Muscle of leg (tissue), 3 donors: ENCODE measurements at regions not wholly inside any gene's neighbourhood (a gene's known extent, or its start where the extent isn't known, plus 50 kb on each side); places are given as distances from the start of the nearest gene placed in this dataset.

Experiments used
- DNase-seq: peaks from one replicate; pipeline ENCODE4 v3.0.0; 2013
- H3K27ac ChIP-seq: one replicate; pipeline ENCODE4 v1.5.1; 2013; ENCODE audit warnings: mild to moderate bottlenecking, low read length, control low read depth
- H3K27me3 ChIP-seq: one replicate; pipeline ENCODE4 v1.6.1; 2013; ENCODE audit warnings: low read length; ENCODE audit not compliant: control insufficient read depth, insufficient read depth
- H3K36me3 ChIP-seq: one replicate; pipeline ENCODE4 v1.6.1; 2013; ENCODE audit warnings: low read length; ENCODE audit not compliant: control insufficient read depth, insufficient read depth
- H3K4me1 ChIP-seq: one replicate; pipeline ENCODE4 v1.6.1; 2013; ENCODE audit warnings: low read length; ENCODE audit not compliant: control insufficient read depth, insufficient read depth
- H3K4me3 ChIP-seq: one replicate; pipeline ENCODE4 v1.5.1; 2013; ENCODE audit warnings: low read length, control low read depth
- H3K9me3 ChIP-seq: replicated peaks from 2 replicates; pipeline ENCODE4 v1.6.1; 2013; ENCODE audit warnings: low read depth, low read length; ENCODE audit not compliant: control insufficient read depth
- WGBS: methylation state at CpG from one replicate; pipeline ENCODE4 v1.1.5; 2013; ENCODE audit warnings: missing lambda C conversion rate; ENCODE audit not compliant: insufficient coverage; 5-methylcytosine and 5-hydroxymethylcytosine counted together

GRCh38 chr7:52077571-52077970 lies 761.0 kb upstream of the COBL start:
- DNase-seq: no peak
- no peak overlapping the region for H3K27ac ChIP-seq
- no peaks in the 10 kb centered on the region for H3K4me1 ChIP-seq
- H3K27me3 ChIP-seq: no peaks in the 10 kb centered on the region
- no peaks in the 10 kb centered on the region for H3K9me3 ChIP-seq
- no peak overlapping the region for H3K4me3 ChIP-seq
- 94% methylated on average over 2 of the region's 2 CpGs for WGBS
- H3K36me3 ChIP-seq: no peaks in the 10 kb centered on the region

DNA sequence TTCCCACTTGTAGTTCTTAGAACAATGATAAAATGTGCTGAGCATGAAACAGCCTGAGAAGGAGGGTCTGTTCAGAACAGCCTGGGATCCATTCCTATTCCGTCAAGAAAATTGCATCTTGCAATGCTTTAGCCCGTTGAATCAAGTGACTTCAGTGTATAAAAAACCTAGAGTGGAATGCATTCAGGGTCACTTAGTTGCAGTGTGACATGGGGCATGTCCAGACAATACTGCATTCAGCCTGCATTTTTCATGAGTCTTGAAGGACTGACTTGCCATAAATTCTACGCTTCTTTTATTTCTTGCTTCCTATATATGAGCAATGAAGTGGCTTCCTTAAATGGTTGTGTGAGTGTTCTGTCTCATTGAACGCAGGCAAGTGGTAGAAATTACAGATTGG lies 758.3 kb upstream of the COBL start:
- H3K27ac ChIP-seq: no peak overlapping the region
- no peaks in the 10 kb centered on the region for H3K36me3 ChIP-seq
- H3K27me3 ChIP-seq: no peaks in the 10 kb centered on the region
- no peaks in the 10 kb centered on the region for H3K9me3 ChIP-seq
- no peaks in the 10 kb centered on the region for H3K4me1 ChIP-seq
- H3K4me3 ChIP-seq: no peak overlapping the region
- WGBS: 77% methylated on average over 2 of the region's 4 CpGs
- DNase-seq: no peak

DNA sequence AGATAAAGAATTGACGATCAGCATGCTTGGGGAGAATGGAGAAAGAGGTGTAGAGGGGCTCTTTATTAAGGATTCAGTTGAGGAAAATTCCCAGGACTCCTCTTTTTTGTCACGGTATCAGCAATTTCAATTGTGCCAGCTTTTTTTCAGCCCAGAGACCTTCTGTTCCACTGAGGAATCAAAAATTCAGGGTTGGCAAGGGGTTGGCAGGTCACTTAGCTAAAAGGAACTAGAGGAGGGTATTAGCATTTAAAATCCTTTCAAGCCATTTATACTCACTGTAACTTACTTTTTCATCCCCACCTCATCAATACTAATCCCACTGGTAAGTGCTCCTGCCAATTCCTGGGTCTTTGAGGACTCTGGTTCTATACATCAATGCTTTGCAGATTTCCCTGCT lies 757.5 kb upstream of the COBL start:
- Histone ChIP-seq H3K36me3 (no peaks in the 10 kb centered on the region), H3K4me3 (no peak overlapping the region), H3K9me3 (no peaks in the 10 kb centered on the region), H3K4me1 (no peaks in the 10 kb centered on the region), H3K27me3 (no peaks in the 10 kb centered on the region), H3K27ac (no peak overlapping the region)
- DNase-seq: no peak
- 20% methylated on average over 1 of the region's 2 CpGs for WGBS

GRCh38 chr7:52071744-52072143 lies 755.1 kb upstream of the COBL start:
- Histone ChIP-seq H3K9me3 (no peaks in the 10 kb centered on the region), H3K27ac (no peak overlapping the region), H3K4me3 (no peak overlapping the region), H3K4me1 (no peaks in the 10 kb centered on the region), H3K27me3 (no peaks in the 10 kb centered on the region), H3K36me3 (no peaks in the 10 kb centered on the region)
- no peak for DNase-seq
- no CpG with 5 or more reads among the region's 1 CpG for WGBS

DNA sequence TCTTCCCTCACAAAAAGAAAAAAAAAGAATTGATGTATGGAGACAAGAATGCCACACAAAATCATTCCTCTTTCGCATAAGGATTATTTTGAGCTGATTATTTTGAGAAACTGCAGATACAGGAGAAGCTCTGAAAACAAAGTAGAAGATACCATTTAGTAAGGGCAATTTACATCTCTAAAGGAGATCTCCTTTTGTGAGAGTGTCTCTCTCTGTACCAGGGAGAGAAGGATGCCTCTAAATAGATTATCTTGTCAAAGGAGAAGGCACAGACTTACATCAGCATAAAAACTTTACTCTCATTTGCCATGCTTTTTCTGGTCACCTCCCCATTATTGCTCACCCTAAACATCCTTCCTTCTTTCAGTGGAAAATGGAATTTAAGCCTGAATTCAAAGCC lies 747.9 kb upstream of the COBL start:
- H3K27me3 ChIP-seq: no peaks in the 10 kb centered on the region
- no peak overlapping the region for H3K27ac ChIP-seq
- WGBS: no CpG with 5 or more reads among the region's 1 CpG
- H3K4me3 ChIP-seq: no peak overlapping the region
- no peaks in the 10 kb centered on the region for H3K9me3 ChIP-seq
- H3K36me3 ChIP-seq: no peaks in the 10 kb centered on the region
- no peaks in the 10 kb centered on the region for H3K4me1 ChIP-seq
- DNase-seq: no peak

- Histone ChIP-seq H3K36me3 (no peaks in the 10 kb centered on the region), H3K27me3 (no peaks in the 10 kb centered on the region), H3K27ac (no peak overlapping the region), H3K4me1 (no peaks in the 10 kb centered on the region), H3K9me3 (no peaks in the 10 kb centered on the region), H3K4me3 (no peak overlapping the region)
- DNase-seq: no peak
- WGBS: no CpG with 5 or more reads among the region's 2 CpGs
These were observed 745.1 kb upstream of the COBL start for GRCh38 chr7:52061666-52062065.

- no peaks in the 10 kb centered on the region for H3K27me3 ChIP-seq
- H3K4me1 ChIP-seq: no peaks in the 10 kb centered on the region
- no peak overlapping the region for H3K4me3 ChIP-seq
- 0% methylated on average over 1 of the region's 1 CpG for WGBS
- H3K36me3 ChIP-seq: no peaks in the 10 kb centered on the region
- DNase-seq: no peak
- H3K9me3 ChIP-seq: no peaks in the 10 kb centered on the region
- no peak overlapping the region for H3K27ac ChIP-seq
These were observed 736.9 kb upstream of the COBL start for GRCh38 chr7:52053525-52053924.

DNA sequence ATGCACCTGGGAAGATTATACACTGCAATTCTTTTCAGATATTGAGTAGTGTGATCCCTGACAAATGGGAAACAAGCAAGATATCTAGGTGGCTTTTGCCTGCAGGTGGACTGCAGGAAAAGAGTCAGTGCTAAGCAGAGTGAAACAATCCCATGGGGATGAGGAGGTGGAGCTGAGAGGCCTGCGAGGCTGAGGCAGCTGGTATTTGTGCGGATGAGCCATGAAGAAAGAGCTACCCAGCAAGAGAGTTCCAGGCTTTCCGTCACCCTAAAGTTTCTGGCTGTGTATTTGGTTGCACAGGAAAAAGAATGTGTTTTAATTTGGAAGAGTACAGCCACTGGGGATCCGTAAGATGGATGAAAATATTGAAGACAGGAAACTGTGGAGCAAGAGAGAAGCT lies 714.1 kb upstream of the COBL start:
- H3K27ac ChIP-seq: no peak overlapping the region
- no peak overlapping the region for H3K4me3 ChIP-seq
- no peaks in the 10 kb centered on the region for H3K36me3 ChIP-seq
- H3K27me3 ChIP-seq: no peaks in the 10 kb centered on the region
- DNase-seq: peak; percentile 3
- H3K9me3 ChIP-seq: no peaks in the 10 kb centered on the region
- WGBS: 21% methylated on average over 4 of the region's 4 CpGs
- H3K4me1 ChIP-seq: no peaks in the 10 kb centered on the region

DNA sequence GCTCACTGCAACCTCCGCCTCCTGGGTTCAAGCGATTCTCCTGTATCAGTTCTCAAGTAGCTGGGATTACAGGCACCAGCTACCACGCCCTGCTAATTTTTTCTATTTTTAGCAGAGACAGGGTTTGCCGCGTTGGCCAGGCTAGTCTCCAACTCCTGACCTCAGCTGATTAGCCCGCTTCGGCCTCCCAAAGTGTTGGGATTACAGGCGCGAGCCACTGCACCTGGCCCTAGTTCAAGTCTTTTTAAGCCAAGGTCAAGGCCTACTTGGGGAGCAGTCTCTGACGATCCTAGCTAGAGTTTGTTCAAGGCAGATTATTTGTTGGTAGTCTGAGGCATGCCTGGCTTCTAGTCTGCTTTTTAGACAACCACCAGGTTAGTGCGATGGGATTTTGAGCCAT lies 709.5 kb upstream of the COBL start:
- Histone ChIP-seq H3K4me3 (no peak overlapping the region), H3K9me3 (no peaks in the 10 kb centered on the region), H3K27ac (no peak overlapping the region), H3K27me3 (no peaks in the 10 kb centered on the region), H3K36me3 (no peaks in the 10 kb centered on the region), H3K4me1 (no peaks in the 10 kb centered on the region)
- no peak for DNase-seq
- 83% methylated on average over 9 of the region's 11 CpGs for WGBS

DNA sequence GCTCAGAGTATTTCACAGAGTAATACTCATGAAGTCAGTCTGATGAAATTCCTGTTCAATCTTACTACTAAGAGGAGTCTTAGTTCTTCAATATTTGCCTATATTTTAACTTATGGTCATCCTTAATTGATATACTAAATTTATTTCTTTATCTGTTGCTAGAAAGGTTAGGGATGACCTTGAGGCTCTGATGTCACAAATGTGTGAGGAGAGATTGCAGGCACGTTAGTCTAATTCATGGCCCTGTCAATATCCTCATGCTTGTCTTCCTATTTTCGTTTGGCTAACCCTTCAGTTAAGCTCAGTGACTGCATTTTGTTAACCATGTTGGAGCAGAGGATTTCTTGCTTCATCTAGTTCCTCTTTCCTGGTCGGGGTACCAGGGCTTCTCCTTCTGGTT lies 704.7 kb upstream of the COBL start:
- WGBS: 29% methylated on average over 1 of the region's 3 CpGs
- H3K27ac ChIP-seq: no peak overlapping the region

GRCh38 chr7:52018680-52019054 lies 702.1 kb upstream of the COBL start:
- no peak for DNase-seq
- Histone ChIP-seq H3K4me3 (no peak overlapping the region), H3K27ac (no peak overlapping the region), H3K9me3 (no peaks in the 10 kb centered on the region), H3K4me1 (no peaks in the 10 kb centered on the region), H3K36me3 (no peaks in the 10 kb centered on the region), H3K27me3 (no peaks in the 10 kb centered on the region)
- 100% methylated on average over 1 of the region's 3 CpGs for WGBS

More for the DNA sequence above, 704.7 kb upstream of the COBL start:
- no peaks in the 10 kb centered on the region for H3K4me1 ChIP-seq
- H3K27me3 ChIP-seq: no peaks in the 10 kb centered on the region
- no peak for DNase-seq
- no peaks in the 10 kb centered on the region for H3K36me3 ChIP-seq
- no peak overlapping the region for H3K4me3 ChIP-seq
- H3K9me3 ChIP-seq: no peaks in the 10 kb centered on the region
